ACC112 (cell line): ENCODE measurements at regions not wholly inside any gene's neighbourhood (a gene's known extent, or its start where the extent isn't known, plus 50 kb on each side); places are given as distances from the start of the nearest gene placed in this dataset.

Experiments used
- H2AFZ ChIP-seq: fragments of 200-600 bp; sonication (generic); one replicate; pipeline ENCODE4 v1.6.0; 2017; ENCODE audit warnings: antibody characterized with exemption, low read length; ENCODE audit not compliant: unreplicated experiment
- H3K27ac ChIP-seq: fragments of 200-600 bp; sonication (generic); 2 replicates; pipeline ENCODE4 v1.5.1; 2014; ENCODE audit warnings: low read depth, mild to moderate bottlenecking, antibody characterized with exemption, low read length, moderate library complexity
- H3K27me3 ChIP-seq: fragments of 200-600 bp; sonication (generic); 2 replicates; pipeline ENCODE4 v1.6.1; 2014; ENCODE audit warnings: mild to moderate bottlenecking, antibody characterized with exemption, low read length, moderate library complexity, mixed read lengths; ENCODE audit not compliant: insufficient read depth
- H3K36me3 ChIP-seq: fragments of 200-600 bp; sonication (generic); 2 replicates; pipeline ENCODE4 v1.6.1; 2016; ENCODE audit warnings: mild to moderate bottlenecking, antibody characterized with exemption, low read length, moderate library complexity, mixed read lengths; ENCODE audit not compliant: insufficient read depth
- H3K4me1 ChIP-seq: fragments of 200-600 bp; sonication (generic); one replicate; pipeline ENCODE4 v1.6.1; 2016; ENCODE audit warnings: low read length, mixed read lengths; ENCODE audit not compliant: insufficient read depth, unreplicated experiment, control insufficient read depth
- H3K4me3 ChIP-seq: fragments of 200-600 bp; sonication (generic); 2 replicates; pipeline ENCODE4 v1.5.1; 2014; ENCODE audit warnings: mild to moderate bottlenecking, low read depth, low read length
- H3K79me2 ChIP-seq: fragments of 200-600 bp; sonication (generic); one replicate; pipeline ENCODE4 v1.6.0; 2016; ENCODE audit warnings: low read length; ENCODE audit not compliant: control insufficient read depth, unreplicated experiment, insufficient read depth

- Histone ChIP-seq H3K27ac (no peak overlapping the region), H3K4me3 (no peak overlapping the region), H3K27me3 (no peaks in the 10 kb centered on the region), H2AFZ (no peak overlapping the region), H3K36me3 (no peaks in the 10 kb centered on the region), H3K4me1 (no peaks in the 10 kb centered on the region), H3K79me2 (no peaks in the 10 kb centered on the region)
Observed at GRCh38 chr1:81326212-81326611, 474.5 kb upstream of the ADGRL2 start.

- H3K4me1 ChIP-seq, result no peaks in the 10 kb centered on the region
- H3K27me3 ChIP-seq, result no peaks in the 10 kb centered on the region
- no peak overlapping the region for H2AFZ ChIP-seq
- H3K4me3 ChIP-seq, result no peak overlapping the region
- H3K36me3 ChIP-seq, result no peaks in the 10 kb centered on the region
- H3K79me2 ChIP-seq, result no peaks in the 10 kb centered on the region
- H3K27ac ChIP-seq, result no peak overlapping the region
Observed at GRCh38 chr1:81325397-81325796, 475.3 kb upstream of the ADGRL2 start.

DNA sequence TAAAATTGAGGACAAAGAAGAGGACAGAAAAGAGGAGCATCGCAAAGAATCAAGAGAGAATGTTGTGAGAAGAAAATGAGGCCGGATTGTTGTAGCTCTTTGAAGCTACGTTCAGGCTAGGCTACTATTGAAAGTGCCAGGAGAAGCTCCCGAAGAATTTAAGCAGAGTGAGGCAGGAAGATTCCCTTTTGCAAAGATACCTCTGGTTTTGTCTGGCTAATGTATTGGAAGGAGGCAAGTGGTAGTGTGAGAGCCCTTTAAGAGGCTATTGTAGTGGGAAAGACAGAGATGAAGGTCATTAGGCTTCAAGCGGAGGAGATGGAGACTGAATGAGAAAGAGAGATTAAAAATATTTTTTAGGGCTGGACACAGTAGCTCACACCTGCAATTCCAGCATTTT lies 476.9 kb upstream of the ADGRL2 start:
- H3K27me3 ChIP-seq, result no peaks in the 10 kb centered on the region
- no peak overlapping the region for H3K27ac ChIP-seq
- no peaks in the 10 kb centered on the region for H3K36me3 ChIP-seq
- no peak overlapping the region for H3K4me3 ChIP-seq
- no peaks in the 10 kb centered on the region for H3K4me1 ChIP-seq
- H3K79me2 ChIP-seq, result no peaks in the 10 kb centered on the region
- no peak overlapping the region for H2AFZ ChIP-seq

GRCh38 chr1:81317191-81317590 lies 483.5 kb upstream of the ADGRL2 start:
- no peaks in the 10 kb centered on the region for H3K36me3 ChIP-seq
- H3K27me3 ChIP-seq, result no peaks in the 10 kb centered on the region
- H3K79me2 ChIP-seq, result no peaks in the 10 kb centered on the region
- no peak overlapping the region for H3K4me3 ChIP-seq
- no peaks in the 10 kb centered on the region for H3K4me1 ChIP-seq
- no peak overlapping the region for H2AFZ ChIP-seq
- no peak overlapping the region for H3K27ac ChIP-seq

- no peak overlapping the region for H2AFZ ChIP-seq
- H3K4me1 ChIP-seq, result no peaks in the 10 kb centered on the region
Observed at GRCh38 chr1:81314513-81315233, 486.1 kb upstream of the ADGRL2 start.

DNA sequence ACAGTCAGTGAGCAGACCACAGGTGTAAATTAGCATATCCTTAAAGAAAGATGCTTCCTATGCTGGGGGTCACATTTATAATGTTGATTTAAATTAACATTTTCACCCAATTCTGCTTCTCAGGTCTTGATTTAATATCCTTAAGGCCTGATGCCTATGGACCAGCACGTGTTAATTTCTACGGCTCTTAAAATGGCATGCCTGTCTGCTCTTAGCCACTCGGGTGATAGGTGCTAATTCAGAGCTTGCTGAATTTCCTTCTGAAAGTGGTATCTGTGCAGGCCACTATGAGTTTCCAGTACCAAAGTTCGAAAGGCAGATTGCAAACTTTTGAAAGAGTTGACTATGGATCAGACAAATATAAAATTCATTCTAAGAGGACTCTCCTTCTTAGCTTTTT lies 487.4 kb upstream of the ADGRL2 start:
- no peaks in the 10 kb centered on the region for H3K4me1 ChIP-seq
- no peak overlapping the region for H3K27ac ChIP-seq
- H3K79me2 ChIP-seq, result no peaks in the 10 kb centered on the region
- no peaks in the 10 kb centered on the region for H3K27me3 ChIP-seq
- H3K4me3 ChIP-seq, result no peak overlapping the region
- no peaks in the 10 kb centered on the region for H3K36me3 ChIP-seq
- H2AFZ ChIP-seq, result no peak overlapping the region

More at GRCh38 chr1:81314513-81315233, 486.1 kb upstream of the ADGRL2 start:
- no peaks in the 10 kb centered on the region for H3K27me3 ChIP-seq
- no peaks in the 10 kb centered on the region for H3K79me2 ChIP-seq
- H3K36me3 ChIP-seq, result no peaks in the 10 kb centered on the region
- no peak overlapping the region for H3K4me3 ChIP-seq
- no peak overlapping the region for H3K27ac ChIP-seq

- H3K27ac ChIP-seq, result no peak overlapping the region
- H3K27me3 ChIP-seq, result no peaks in the 10 kb centered on the region
- no peaks in the 10 kb centered on the region for H3K79me2 ChIP-seq
- no peaks in the 10 kb centered on the region for H3K36me3 ChIP-seq
- no peaks in the 10 kb centered on the region for H3K4me1 ChIP-seq
- H3K4me3 ChIP-seq, result no peak overlapping the region
- H2AFZ ChIP-seq, result no peak overlapping the region
Observed at GRCh38 chr1:81312272-81312754, 488.4 kb upstream of the ADGRL2 start.

GRCh38 chr1:81310250-81310649 lies 490.5 kb upstream of the ADGRL2 start:
- H3K27me3 ChIP-seq, result no peaks in the 10 kb centered on the region
- H3K4me3 ChIP-seq, result no peak overlapping the region
- no peaks in the 10 kb centered on the region for H3K4me1 ChIP-seq
- H3K36me3 ChIP-seq, result no peaks in the 10 kb centered on the region
- H3K27ac ChIP-seq, result no peak overlapping the region
- no peak overlapping the region for H2AFZ ChIP-seq
- no peaks in the 10 kb centered on the region for H3K79me2 ChIP-seq

- Histone ChIP-seq H3K4me1 (peaks cover 17% of the 10 kb centered on the region), H3K4me3 (no peak overlapping the region), H2AFZ (no peak overlapping the region), H3K27ac (no peak overlapping the region), H3K27me3 (no peaks in the 10 kb centered on the region), H3K36me3 (no peaks in the 10 kb centered on the region), H3K79me2 (no peaks in the 10 kb centered on the region)
Observed at GRCh38 chr1:81308191-81308590, 492.5 kb upstream of the ADGRL2 start.

DNA sequence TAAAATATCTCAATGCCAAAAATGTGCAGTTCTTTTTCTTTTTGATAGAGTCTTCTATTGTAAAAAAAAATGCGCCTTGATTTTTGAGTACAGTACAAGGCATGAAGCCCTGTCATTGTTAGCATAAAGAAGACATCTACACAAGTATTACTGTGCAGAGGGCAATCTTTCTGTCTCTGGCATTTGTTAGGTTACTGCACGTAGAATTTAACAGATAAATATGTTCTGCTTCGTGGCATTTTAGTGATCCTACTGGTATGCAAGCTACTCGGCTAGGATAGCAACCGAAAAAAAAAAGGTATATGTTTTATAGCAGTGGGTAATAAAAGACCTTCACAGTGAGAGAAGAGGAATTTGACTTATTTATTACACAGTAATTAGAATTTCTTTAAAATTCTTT lies 492.9 kb upstream of the ADGRL2 start:
- Histone ChIP-seq H3K79me2 (no peaks in the 10 kb centered on the region), H2AFZ (no peak overlapping the region), H3K27me3 (no peaks in the 10 kb centered on the region), H3K27ac (no peak overlapping the region), H3K36me3 (no peaks in the 10 kb centered on the region), H3K4me3 (no peak overlapping the region), H3K4me1 (peaks cover 17% of the 10 kb centered on the region)

- peak overlapping the region; percentile 90 for H2AFZ ChIP-seq
- H3K79me2 ChIP-seq, result no peaks in the 10 kb centered on the region
- H3K27ac ChIP-seq, result no peak overlapping the region
- H3K36me3 ChIP-seq, result no peaks in the 10 kb centered on the region
- peak overlapping the region; percentile 78 for H3K4me3 ChIP-seq
- H3K4me1 ChIP-seq, result peaks cover 17% of the 10 kb centered on the region
- H3K27me3 ChIP-seq, result no peaks in the 10 kb centered on the region
Observed at GRCh38 chr1:81305997-81306452, 494.7 kb upstream of the ADGRL2 start.
